ENCODE measurements at regions not wholly inside any gene's neighbourhood (a gene's known extent, or its start where the extent isn't known, plus 50 kb on each side); places are given as distances from the start of the nearest gene placed in this dataset.
"Not testable (repeated sequence)": the region's sequence is repeated elsewhere in the genome, so short reads cannot be mapped to it uniquely, and the experiment has no call there.

DNA sequence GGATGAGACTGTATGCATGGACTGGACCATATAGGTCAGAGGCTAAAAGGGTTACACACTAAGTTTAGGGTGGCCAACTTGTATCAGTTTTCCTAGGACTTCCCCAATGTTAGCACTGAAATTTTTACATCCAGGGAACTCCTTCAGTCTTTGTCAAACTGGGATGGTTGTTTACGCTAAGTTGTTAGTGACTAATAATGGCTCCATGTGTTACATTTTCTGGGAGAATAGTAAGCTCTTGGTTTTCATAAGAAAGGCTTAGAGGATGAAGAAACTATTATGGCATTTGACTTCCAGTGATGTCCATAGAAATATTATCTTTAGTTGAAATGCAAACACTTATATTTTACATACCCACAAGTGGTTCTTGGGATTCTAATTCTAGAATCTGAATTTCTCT, 57.9 kb upstream of the ST3GAL6 start:
- DNase-seq: no peak

DNA sequence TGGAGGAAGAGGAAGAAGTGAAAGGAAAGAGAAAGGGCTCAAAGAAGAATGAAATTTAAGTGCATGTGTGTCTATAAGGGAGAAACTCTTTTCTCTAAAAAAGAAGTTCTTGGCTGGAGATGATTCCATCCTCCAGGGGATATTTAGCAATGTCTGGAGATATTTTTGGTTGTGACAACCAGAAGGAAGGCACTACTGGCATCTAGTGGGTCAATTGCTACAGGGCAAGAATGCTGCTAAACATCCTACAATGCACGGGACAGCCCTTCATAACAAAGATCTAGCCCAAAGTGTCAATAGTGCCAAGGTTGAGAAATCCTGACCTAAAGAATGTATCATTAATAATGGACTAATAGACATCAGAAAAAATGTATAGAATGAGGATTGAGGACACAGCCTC, 57.4 kb upstream of the ST3GAL6 start:
- DNase-seq: no peak

DNA sequence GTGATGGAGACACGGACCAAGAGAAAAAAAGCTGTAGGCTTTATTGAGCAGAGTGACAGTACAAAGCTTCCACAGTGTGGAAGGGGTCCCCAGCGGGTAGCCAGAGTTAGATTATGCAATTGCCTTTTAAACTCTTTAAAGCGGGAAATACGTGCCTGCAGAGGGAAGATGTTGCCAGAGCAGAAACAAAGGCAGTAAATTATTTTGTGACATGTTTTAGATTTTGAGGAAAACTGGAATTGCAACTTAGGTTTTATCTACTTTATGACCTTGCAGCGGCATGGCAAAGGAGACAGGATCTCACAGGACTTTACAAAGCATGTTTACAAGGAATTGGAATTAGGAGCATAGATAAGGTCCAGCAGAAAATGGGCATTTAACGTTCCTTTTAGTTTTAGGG, 54.5 kb upstream of the ST3GAL6 start:
- not testable (repeated sequence) for DNase-seq

DNA sequence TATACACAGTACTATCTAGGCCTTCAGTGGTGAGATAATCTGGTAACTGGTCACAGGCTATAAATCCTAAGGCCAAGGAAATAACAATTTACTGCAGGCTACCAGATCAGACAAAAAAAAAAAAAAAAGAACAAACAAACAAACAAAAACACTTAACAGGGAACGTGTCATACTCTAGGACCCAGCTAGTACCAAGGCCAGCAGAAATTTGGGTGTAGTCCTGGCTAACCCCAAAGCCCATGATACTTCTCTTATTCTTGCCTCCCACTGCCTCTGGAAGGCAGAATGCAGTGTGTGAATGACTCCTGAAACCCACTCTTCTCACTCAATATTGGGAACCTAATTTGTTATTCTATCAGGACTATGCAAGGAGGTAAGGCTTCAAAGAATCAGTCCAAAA, 53.7 kb upstream of the ST3GAL6 start:
- no peak for DNase-seq

DNA sequence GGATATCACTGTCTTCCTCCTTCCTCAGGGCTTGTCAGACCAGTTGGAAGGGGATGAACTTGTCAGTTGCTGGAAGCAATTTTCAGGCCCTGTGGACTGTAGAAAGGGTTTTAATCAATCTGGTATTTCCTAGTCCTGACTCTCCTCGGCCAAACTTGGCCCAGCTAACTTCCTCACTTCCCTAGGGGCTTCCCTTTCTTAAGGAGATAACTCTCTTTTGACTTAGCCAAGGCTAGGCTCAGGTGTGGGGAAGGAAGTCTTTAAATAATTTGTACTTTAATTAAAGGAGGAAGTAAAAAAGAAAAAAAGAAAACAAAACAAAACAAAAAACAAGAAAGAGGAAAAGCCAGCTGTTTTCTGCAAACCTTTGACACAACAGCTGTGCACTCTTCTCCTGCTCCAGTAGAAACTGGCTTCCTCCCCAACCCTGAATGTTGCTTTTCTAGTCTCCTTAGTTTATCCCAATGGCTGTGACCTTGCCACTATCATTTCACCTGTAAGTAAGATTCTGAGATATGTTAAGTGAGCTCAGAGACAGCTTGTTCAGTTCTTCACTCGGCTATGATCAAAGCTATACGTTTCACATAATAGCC, 53.0 kb upstream of the ST3GAL6 start:
- DNase-seq: no peak

DNA sequence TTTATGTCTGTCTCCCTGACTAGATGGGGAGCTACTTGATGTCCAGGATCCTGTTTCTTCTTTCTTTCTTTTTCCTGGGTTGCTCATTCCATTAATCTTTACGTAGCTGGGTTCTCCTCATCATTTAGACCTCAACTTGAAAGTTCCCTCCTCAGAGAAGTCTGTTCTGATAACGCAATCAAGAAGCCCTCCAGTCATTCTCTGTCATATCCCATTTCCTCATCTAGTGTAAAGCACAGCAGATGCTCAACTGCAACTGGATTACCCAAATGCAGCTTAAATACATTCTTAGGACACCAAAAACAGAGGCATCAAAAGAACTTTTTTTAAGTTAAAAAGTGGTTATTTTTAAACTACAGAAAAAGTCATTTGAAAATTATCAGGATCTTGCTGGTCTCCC, 51.7 kb upstream of the ST3GAL6 start:
- DNase-seq: no peak

DNA sequence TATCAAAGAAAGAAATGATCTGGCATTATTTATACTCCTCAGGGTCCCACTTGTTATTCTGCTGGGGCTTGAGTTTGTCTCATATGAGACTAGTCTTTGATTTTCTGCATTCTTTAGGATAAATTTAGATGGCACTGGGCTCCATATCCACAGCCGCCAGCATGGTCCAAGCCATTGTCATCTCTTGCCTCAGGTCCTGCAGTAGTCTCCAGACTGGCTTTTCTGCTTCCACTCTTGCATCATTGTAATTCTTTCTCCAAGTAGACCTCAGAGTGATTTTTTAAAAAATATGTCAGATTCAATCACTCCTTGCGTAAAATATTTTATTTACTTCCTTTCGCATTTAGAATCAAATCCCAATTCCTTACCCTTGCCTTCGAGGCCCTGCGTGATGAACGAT, 50.4 kb upstream of the ST3GAL6 start:
- no peak for DNase-seq

DNA sequence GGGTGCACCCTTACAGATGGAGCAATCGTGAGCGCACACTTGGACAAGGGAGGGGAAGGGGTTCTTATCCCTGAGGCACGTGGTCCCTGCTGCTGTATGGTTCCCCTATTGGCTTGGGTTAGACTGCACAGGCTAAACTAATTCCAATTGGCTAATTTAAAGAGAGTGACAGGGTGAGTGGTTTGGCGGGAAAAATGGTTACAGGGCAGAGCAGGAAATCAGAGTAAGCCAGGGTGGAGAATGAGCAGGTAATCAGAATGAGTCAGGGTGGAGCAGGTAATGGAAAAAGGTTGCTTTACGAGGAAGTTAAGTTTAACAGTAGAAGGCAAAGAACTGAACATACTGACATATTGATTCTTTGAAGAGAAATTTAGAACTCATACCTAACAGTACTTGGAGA, 49.8 kb upstream of the ST3GAL6 start:
- DNase-seq: not testable (repeated sequence)
